ENCODE measurements at regions not wholly inside any gene's neighbourhood (a gene's known extent, or its start where the extent isn't known, plus 50 kb on each side); places are given as distances from the start of the nearest gene placed in this dataset.

GRCh38 chr17:83144421-83145357, 65.3 kb downstream of the METRNL start:
- no peak for TF ChIP-seq CTCF (IDR thresholded peaks at IDR 0.05; ENCODE audit: low read length, missing control alignments)
- H3K4me3 ChIP-seq (replicated peaks; ENCODE audit: low read depth, low read length): no peak overlapping the region
- no peak for DNase-seq (ENCODE audit: low read depth)

- no peak for DNase-seq (ENCODE audit: low read depth)
- TF ChIP-seq CTCF (IDR thresholded peaks at IDR 0.05; ENCODE audit: low read length, missing control alignments): no peak
- H3K4me3 ChIP-seq (replicated peaks; ENCODE audit: low read depth, low read length): no peak overlapping the region
These were observed 65.9 kb downstream of the METRNL start for GRCh38 chr17:83145358-83145738.

- no peak for TF ChIP-seq CTCF (IDR thresholded peaks at IDR 0.05; ENCODE audit: low read length, missing control alignments)
- no peak for DNase-seq (ENCODE audit: low read depth)
These were observed 66.4 kb downstream of the METRNL start for GRCh38 chr17:83145831-83146230.

GRCh38 chr17:83146347-83146746, 66.9 kb downstream of the METRNL start:
- no peak for TF ChIP-seq CTCF (IDR thresholded peaks at IDR 0.05; ENCODE audit: low read length, missing control alignments)
- H3K4me3 ChIP-seq (replicated peaks; ENCODE audit: low read depth, low read length): no peak overlapping the region
- DNase-seq (ENCODE audit: low read depth): no peak

More at GRCh38 chr17:83145831-83146230, 66.4 kb downstream of the METRNL start:
- no peak overlapping the region for H3K4me3 ChIP-seq (replicated peaks; ENCODE audit: low read depth, low read length)

- TF ChIP-seq CTCF (IDR thresholded peaks at IDR 0.05; ENCODE audit: low read length, missing control alignments): no peak
- DNase-seq (ENCODE audit: low read depth): no peak
- no peak overlapping the region for H3K4me3 ChIP-seq (replicated peaks; ENCODE audit: low read depth, low read length)
These were observed 67.9 kb downstream of the METRNL start for GRCh38 chr17:83147280-83147679.

GRCh38 chr17:83148317-83149028, 69.1 kb downstream of the METRNL start:
- H3K4me3 ChIP-seq (replicated peaks; ENCODE audit: low read depth, low read length): no peak overlapping the region
- TF ChIP-seq CTCF (IDR thresholded peaks at IDR 0.05; ENCODE audit: low read length, missing control alignments): no peak
- DNase-seq (ENCODE audit: low read depth): no peak
